GM12872 (cell line): ENCODE measurements at regions not wholly inside any gene's neighbourhood (a gene's known extent, or its start where the extent isn't known, plus 50 kb on each side); places are given as distances from the start of the nearest gene placed in this dataset.
A peak's percentile ranks its signal among the peaks of the same experiment; 100 is the strongest.

ENCODE experiments used
- CTCF ChIP-seq: IDR thresholded peaks from 3 replicates; pipeline ENCODE4 v1.5.1; 2011; ENCODE audit warnings: low read depth, mild to moderate bottlenecking, low read length, moderate library complexity; ENCODE audit not compliant: insufficient read depth

DNA sequence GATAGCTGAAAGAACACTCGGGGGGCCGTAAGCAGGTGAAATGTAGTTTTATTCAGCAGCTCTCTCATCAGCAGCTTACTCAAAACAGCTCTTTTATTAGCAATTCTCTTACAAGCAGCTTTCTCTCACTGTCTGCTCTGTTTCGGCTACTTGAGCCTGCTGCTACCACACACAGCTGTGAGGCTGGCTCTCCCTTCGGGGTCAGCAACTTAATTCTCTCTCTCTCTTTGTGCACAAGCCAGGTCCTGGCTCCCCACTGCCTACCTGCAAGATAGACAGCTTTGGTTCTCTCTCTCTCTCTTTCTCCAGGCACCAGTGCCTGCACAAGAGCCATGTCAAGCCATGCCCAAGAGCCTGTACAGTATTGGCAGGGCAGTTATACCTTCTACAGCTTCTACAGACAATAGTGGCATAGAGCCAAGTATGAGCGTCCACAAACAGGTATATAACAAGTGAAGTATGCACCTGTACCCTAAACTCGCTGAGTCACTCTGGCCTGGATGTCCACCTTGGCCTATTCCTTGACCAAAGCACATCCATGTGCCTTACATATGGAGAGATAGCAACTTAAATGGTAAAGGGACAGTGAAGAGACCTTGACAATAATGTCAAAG is 110.8 kb downstream of the MTNR1B start:
- no peak for TF ChIP-seq CTCF

GRCh38 chr11:93081694-93082093 is 112.2 kb downstream of the MTNR1B start:
- no peak for TF ChIP-seq CTCF

DNA sequence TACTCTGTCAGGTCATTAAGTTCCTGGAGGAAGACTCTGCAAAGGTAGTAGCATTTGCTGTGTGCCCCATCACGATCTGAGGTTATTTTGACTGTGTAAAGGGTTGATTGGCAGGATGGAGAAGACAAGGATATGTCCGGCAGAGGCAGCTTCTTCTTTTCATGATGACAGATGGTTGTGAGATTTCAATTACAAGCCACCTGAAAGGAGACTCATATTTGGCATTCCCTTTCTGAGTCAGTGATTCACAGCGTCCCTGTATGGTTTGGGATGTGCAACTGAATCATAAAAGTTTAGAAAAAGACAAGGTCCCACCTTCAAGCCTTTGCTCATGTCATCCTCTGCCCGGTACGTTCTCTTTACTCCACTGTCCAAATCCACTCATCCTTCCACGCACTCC is 113.4 kb downstream of the MTNR1B start:
- TF ChIP-seq CTCF = no peak

DNA sequence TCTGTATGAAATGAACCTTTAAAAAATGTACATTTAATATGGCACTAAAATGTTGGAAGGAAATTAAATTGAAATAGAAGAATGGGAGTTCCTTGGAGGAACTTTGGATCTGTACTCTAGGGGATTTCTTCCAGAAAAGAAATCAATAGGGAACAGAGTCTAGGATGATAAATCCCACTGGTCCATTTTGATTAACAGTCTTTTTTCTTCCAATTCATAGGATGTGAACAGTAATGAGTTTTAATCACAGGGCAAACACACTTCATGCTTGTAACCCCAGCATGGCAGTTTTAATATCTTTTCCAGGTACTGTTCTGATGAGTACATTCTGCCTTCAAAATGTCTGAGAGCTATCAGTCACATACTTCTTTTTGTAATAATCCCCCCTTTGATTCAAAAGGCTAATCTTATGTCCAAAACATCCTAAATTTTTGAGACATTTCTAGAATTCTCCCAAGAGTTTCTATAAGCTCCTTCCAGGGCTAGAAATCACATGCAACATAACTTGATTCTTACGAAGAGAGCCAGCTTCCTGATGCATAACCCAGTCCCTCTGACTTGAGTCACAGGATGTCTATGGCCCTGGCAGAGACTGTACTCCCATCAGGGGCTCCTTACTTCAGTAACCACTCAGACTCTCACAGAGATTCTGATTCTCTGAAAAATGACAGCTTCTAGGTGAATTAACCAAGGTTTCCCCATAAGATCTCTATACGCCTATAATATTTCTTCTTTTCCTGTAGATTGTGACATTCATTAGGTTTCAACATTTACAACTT is 112.9 kb downstream of the SLC36A4 start:
- TF ChIP-seq CTCF = no peak

DNA sequence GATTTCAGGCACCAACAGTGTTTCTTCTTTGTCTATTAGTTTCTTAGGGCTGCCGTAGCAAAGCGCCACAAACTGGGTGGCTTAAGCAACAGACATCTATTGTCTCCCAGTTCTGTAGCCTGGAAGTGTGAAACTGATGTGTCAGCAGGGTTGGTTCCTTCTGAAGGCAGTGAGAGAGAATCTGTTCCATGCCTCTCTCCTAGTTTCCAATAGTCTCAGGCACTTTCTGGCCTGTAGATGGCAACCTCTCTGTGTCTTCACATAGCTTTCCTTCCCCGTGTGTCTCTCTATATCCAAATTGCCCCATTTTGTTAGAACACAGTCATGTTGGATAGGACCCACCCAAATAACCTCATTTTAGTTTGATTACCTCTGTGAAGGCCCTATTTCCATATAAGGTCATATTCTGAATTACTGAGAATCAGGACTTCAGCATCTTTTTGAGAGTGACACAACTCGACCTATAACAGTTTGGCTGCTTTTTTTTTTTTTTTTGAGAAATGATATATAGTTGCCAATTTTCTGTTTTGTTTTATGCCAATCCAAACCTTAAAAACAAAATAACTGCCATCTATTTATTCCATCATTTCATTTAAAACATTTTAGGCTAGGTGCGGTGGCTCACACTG is 108.2 kb downstream of the SLC36A4 start:
- peak; percentile 58 for TF ChIP-seq CTCF
